PC-9 (cell line): ENCODE measurements at regions not wholly inside any gene's neighbourhood (a gene's known extent, or its start where the extent isn't known, plus 50 kb on each side); places are given as distances from the start of the nearest gene placed in this dataset.
A peak's percentile ranks its signal among the peaks of the same experiment; 100 is the strongest.

ENCODE experiments used
- BruUV-seq: library from RNA; stranded (reverse); fragments of 400-500 nt; replicated peaks from 2 replicates; lab custom pipeline; 2021; lab: Mats Ljungman, UMichigan
- CTCF ChIA-PET: fragments of 300-600 bp; sonication (Branson Sonifier 250); formaldehyde crosslinking; loops from one replicate; lab custom pipeline; 2022; ENCODE audit warnings: antibody characterized with exemption; lab: Charles Lee
- POLR2A ChIA-PET: fragments of 300-600 bp; sonication (Branson Sonifier 250); formaldehyde crosslinking; loops from one replicate; lab custom pipeline; 2022; ENCODE audit warnings: antibody characterized with exemption; ENCODE audit not compliant: unreplicated experiment; lab: Charles Lee
- DNase-seq, 2 experiments: peaks; one replicate each; pipeline versions ENCODE4 v3.0.0 to v3.0.0-alpha.2; 2015 to 2022; ENCODE audit warnings: mixed read lengths in 1 of 2
- H2AFZ ChIP-seq: fragments of 200-600 bp; sonication (generic); 2 replicates; pipeline ENCODE4 v1.8.1; 2017; ENCODE audit warnings: antibody characterized with exemption
- H3F3A ChIP-seq: fragments of 200-600 bp; sonication (generic); 2 replicates; pipeline ENCODE4 v1.8.1; 2017; ENCODE audit warnings: antibody characterized with exemption, mild to moderate bottlenecking, low read depth; ENCODE audit not compliant: insufficient read depth
- H3K27ac ChIP-seq: fragments of 200-600 bp; sonication (generic); 2 replicates; pipeline ENCODE4 v1.6.1; 2016; ENCODE audit warnings: mixed run types
- H3K27me3 ChIP-seq: fragments of 200-600 bp; sonication (generic); 2 replicates; pipeline ENCODE4 v1.6.1; 2016; ENCODE audit warnings: low read depth, mixed run types; ENCODE audit not compliant: insufficient read depth
- H3K36me3 ChIP-seq: fragments of 200-600 bp; sonication (generic); 2 replicates; pipeline ENCODE4 v1.6.1; 2016; ENCODE audit warnings: low read depth, mixed run types
- H3K4me1 ChIP-seq: fragments of 200-600 bp; sonication (generic); replicated peaks from 2 replicates; pipeline ENCODE4 v1.6.1; 2016; ENCODE audit warnings: mixed run types; ENCODE audit not compliant: insufficient read depth
- H3K4me2 ChIP-seq: fragments of 200-600 bp; sonication (generic); 2 replicates; pipeline ENCODE4 v1.6.1; 2017; ENCODE audit warnings: mixed run types
- H3K4me3 ChIP-seq: fragments of 200-600 bp; sonication (generic); 2 replicates; pipeline ENCODE4 v1.6.1; 2016; ENCODE audit warnings: mixed run types
- H3K79me2 ChIP-seq: fragments of 200-600 bp; sonication (generic); 2 replicates; pipeline ENCODE4 v1.6.1; 2017; ENCODE audit warnings: low read depth, mixed run types
- H3K9me2 ChIP-seq: fragments of 200-600 bp; sonication (generic); 2 replicates; pipeline ENCODE4 v1.8.1; 2017; ENCODE audit warnings: mild to moderate bottlenecking; ENCODE audit not compliant: insufficient read depth
- H3K9me3 ChIP-seq: fragments of 200-600 bp; sonication (generic); 2 replicates; pipeline ENCODE4 v1.8.1; 2016; ENCODE audit warnings: low read depth; ENCODE audit not compliant: insufficient read depth
- H4K20me1 ChIP-seq: fragments of 200-600 bp; sonication (generic); 2 replicates; pipeline ENCODE4 v1.8.1; 2017; ENCODE audit not compliant: insufficient read depth
- CTCF ChIP-seq: fragments of 200-600 bp; sonication (generic); conservative IDR thresholded peaks from 2 replicates; pipeline ENCODE4 v1.6.1; 2017; ENCODE audit warnings: mixed run types, antibody characterized with exemption, mild to moderate bottlenecking, moderate library complexity
- EZH2 ChIP-seq: fragments of 200-600 bp; sonication (generic); IDR thresholded peaks from 2 replicates; pipeline ENCODE4 v1.8.0; 2017; ENCODE audit warnings: antibody characterized with exemption, low read depth
- intact Hi-C: fragments of 100-400 bp; cut with micrococcal nuclease; formaldehyde crosslinking; loops from one replicate; pipeline ENCODE4 v1.10.0; 2022; ENCODE audit not compliant: unreplicated experiment

DNA sequence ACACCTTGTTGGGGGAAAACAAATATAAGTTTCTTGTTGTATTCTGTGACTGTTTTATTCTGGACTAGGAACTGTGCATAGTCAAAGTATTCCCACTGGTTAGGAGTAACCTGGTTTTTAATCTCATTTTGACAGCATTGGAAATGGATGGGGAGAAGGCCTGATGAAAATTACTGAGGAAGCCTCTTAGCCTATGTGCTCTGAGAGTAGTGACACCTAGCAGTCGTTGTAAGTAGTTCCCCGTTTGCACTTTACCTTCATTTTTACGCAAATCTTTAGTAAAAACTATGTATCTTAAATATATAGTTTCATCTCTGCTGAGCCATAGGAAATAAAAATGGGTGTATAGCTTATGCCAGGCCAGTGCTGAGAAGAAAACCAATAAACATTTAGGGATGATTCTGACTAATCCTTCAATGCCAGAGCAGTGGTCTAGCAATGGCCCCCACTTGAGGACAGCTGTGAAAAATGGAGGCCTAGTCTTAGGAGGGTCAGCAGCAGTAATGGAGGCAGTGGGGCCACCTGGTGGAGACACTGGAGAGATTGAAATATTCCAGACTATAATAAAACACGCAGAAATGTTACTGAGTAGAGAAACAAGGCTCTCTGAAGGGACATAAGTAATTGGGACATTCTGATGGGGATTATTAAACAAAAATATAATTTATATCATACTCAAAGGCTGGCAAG is 133.2 kb upstream of the NOVA1 start:
- Histone ChIP-seq H3K9me2 (no peaks in the 10 kb centered on the region), H3K4me3 (no peak overlapping the region), H3K4me1 (no peaks in the 10 kb centered on the region), H3K9me3 (no peaks in the 10 kb centered on the region), H3F3A (no peaks in the 10 kb centered on the region), H3K36me3 (no peaks in the 10 kb centered on the region), H4K20me1 (no peaks in the 10 kb centered on the region), H3K27ac (no peak overlapping the region), H3K79me2 (no peaks in the 10 kb centered on the region), H3K4me2 (no peak overlapping the region), H2AFZ (no peak overlapping the region), H3K27me3 (no peaks in the 10 kb centered on the region)
- peak in 1 of 2 experiments; percentile 1 for DNase-seq
- intact Hi-C loops = no loop called here
- BruUV-seq = no TSS peak
- ChIA-PET POLR2A (no interaction called here), CTCF (no interaction called here)
- TF ChIP-seq EZH2 (no peak), CTCF (no peak; the same call in 1 of the 2 replicates)

GRCh38 chr14:26735811-26736210 is 138.0 kb upstream of the NOVA1 start:
- Histone ChIP-seq H2AFZ (no peak overlapping the region), H4K20me1 (no peaks in the 10 kb centered on the region), H3K79me2 (no peaks in the 10 kb centered on the region), H3K36me3 (no peaks in the 10 kb centered on the region), H3K9me2 (no peaks in the 10 kb centered on the region), H3K27me3 (no peaks in the 10 kb centered on the region), H3K4me3 (no peak overlapping the region), H3K9me3 (no peaks in the 10 kb centered on the region), H3F3A (no peaks in the 10 kb centered on the region), H3K4me1 (no peaks in the 10 kb centered on the region), H3K27ac (no peak overlapping the region), H3K4me2 (no peak overlapping the region)
- DNase-seq = no peak
- CTCF ChIA-PET = no interaction called here
- no peak for TF ChIP-seq EZH2
- no peak for TF ChIP-seq CTCF
- intact Hi-C loops = no loop called here
- no TSS peak for BruUV-seq
- POLR2A ChIA-PET = no interaction called here

GRCh38 chr14:26738571-26738970 is 140.7 kb upstream of the NOVA1 start:
- ChIA-PET POLR2A (no interaction called here), CTCF (no interaction called here)
- Histone ChIP-seq H4K20me1 (no peaks in the 10 kb centered on the region), H3K27me3 (no peaks in the 10 kb centered on the region), H3K4me2 (no peak overlapping the region), H3K9me3 (no peaks in the 10 kb centered on the region), H3K4me1 (no peaks in the 10 kb centered on the region), H3K9me2 (no peaks in the 10 kb centered on the region), H2AFZ (no peak overlapping the region), H3K4me3 (no peak overlapping the region), H3K79me2 (no peaks in the 10 kb centered on the region), H3F3A (no peaks in the 10 kb centered on the region), H3K27ac (no peak overlapping the region), H3K36me3 (no peaks in the 10 kb centered on the region)
- TF ChIP-seq CTCF (no peak), EZH2 (no peak)
- intact Hi-C loops = no loop called here
- no peak for DNase-seq
- no TSS peak for BruUV-seq
